Endothelial cell of umbilical vein (primary cell): ENCODE measurements at regions not wholly inside any gene's neighbourhood (a gene's known extent, or its start where the extent isn't known, plus 50 kb on each side); places are given as distances from the start of the nearest gene placed in this dataset.

Experiments used
- BruUV-seq: library from RNA; stranded (reverse); fragments of 400-500 nt; replicated peaks from 2 replicates; lab custom pipeline; 2021; lab: Mats Ljungman, UMichigan
- CTCF ChIA-PET: fragments of 300-600, 350-600 bp; sonication (Branson Sonifier 250); formaldehyde crosslinking; loops from one replicate; lab custom pipeline; 2021; ENCODE audit warnings: antibody characterized with exemption, inconsistent platforms; lab: Charles Lee
- POLR2A ChIA-PET: fragments of 300-600, 350-600 bp; sonication (Branson Sonifier 250); formaldehyde crosslinking; loops from one replicate; lab custom pipeline; 2021; ENCODE audit warnings: antibody characterized with exemption, inconsistent platforms; lab: Charles Lee
- DNase-seq: peaks from one replicate; pipeline ENCODE4 v3.0.0-alpha.2; 2011; ENCODE audit warnings: low read depth, low spot score
- FAIRE-seq: peaks from 2 replicates; lab custom pipeline; 2011; peaks lifted over from hg19 to GRCh38; lab: Jason Lieb, UNC
- H2AFZ ChIP-seq: 2 replicates; pipeline ENCODE4 v1.6.0; 2012; ENCODE audit warnings: low read depth, low read length, control low read depth, inconsistent platforms
- H3K27ac ChIP-seq: 2 replicates; pipeline ENCODE4 v1.5.1; 2011; ENCODE audit warnings: low read depth, mild to moderate bottlenecking, control low read depth, low read length, moderate library complexity; ENCODE audit not compliant: insufficient read depth
- H3K27me3 ChIP-seq, 2 experiments: 2 replicates each; pipeline versions ENCODE4 v1.6.0 to v1.6.1; 2011; ENCODE audit warnings: low read length in 2 of 2, mixed read lengths in 1 of 2; ENCODE audit not compliant: control insufficient read depth in 2 of 2, insufficient read depth in 2 of 2
- H3K36me3 ChIP-seq, 2 experiments: 2 replicates in 1 of 2; 3 replicates in 1 of 2; pipeline ENCODE4 v1.5.1; 2011; ENCODE audit warnings: low read length in 2 of 2, mild to moderate bottlenecking in 1 of 2, moderate library complexity in 1 of 2; ENCODE audit not compliant: control insufficient read depth in 2 of 2, insufficient read depth in 2 of 2; ENCODE audit errors: extremely low read depth in 1 of 2
- H3K4me1 ChIP-seq: 3 replicates; pipeline ENCODE4 v1.5.1; 2011; ENCODE audit warnings: mild to moderate bottlenecking, low read length; ENCODE audit not compliant: control insufficient read depth, insufficient read depth; ENCODE audit errors: extremely low read depth
- H3K4me2 ChIP-seq: 2 replicates; pipeline ENCODE4 v1.6.1; 2011; ENCODE audit warnings: low read length, control low read depth, mixed read lengths; ENCODE audit not compliant: insufficient read depth
- H3K4me3 ChIP-seq, 3 experiments: fragments of 200-600 bp in 1 of 3; sonication (generic), shearing (Covaris generic) in 1 of 3; replicated peaks in 1 of 3; 2 replicates each; pipeline ENCODE4 v1.5.1; 2011 to 2016; ENCODE audit warnings: control low read depth in 3 of 3, low read length in 3 of 3, mild to moderate bottlenecking in 2 of 3, inconsistent platforms in 1 of 3, low read depth in 1 of 3, moderate library complexity in 1 of 3; ENCODE audit not compliant: insufficient read depth in 1 of 3
- H3K79me2 ChIP-seq: 2 replicates; pipeline ENCODE4 v1.6.0; 2012; ENCODE audit warnings: low read length, inconsistent platforms; ENCODE audit not compliant: control insufficient read depth, insufficient read depth
- H3K9ac ChIP-seq: replicated peaks from 2 replicates; pipeline ENCODE3; 2011; ENCODE audit warnings: low read length, control low read depth; ENCODE audit not compliant: insufficient read depth; ENCODE audit errors: extremely low read depth
- H3K9me1 ChIP-seq: replicated peaks from 3 replicates; pipeline ENCODE4 v1.6.0; 2011; ENCODE audit warnings: mild to moderate bottlenecking, low read length; ENCODE audit not compliant: control insufficient read depth, insufficient read depth; ENCODE audit errors: extremely low read depth
- H3K9me3 ChIP-seq: replicated peaks from 2 replicates; pipeline ENCODE4 v1.5.1; 2012; ENCODE audit warnings: low read length, inconsistent platforms; ENCODE audit not compliant: control insufficient read depth, insufficient read depth
- H4K20me1 ChIP-seq: replicated peaks from 2 replicates; pipeline ENCODE3; 2011; ENCODE audit warnings: mild to moderate bottlenecking, low read length; ENCODE audit not compliant: control insufficient read depth, insufficient read depth; ENCODE audit errors: extremely low read depth
- EZH2 ChIP-seq: IDR thresholded peaks from 2 replicates; pipeline ENCODE4 v1.6.1; 2012; ENCODE audit warnings: borderline replicate concordance, low read depth, mild to moderate bottlenecking, moderate library complexity, low read length, inconsistent platforms; ENCODE audit not compliant: severe bottlenecking
- FOS ChIP-seq: IDR thresholded peaks from 2 replicates; pipeline ENCODE4 v1.6.1; 2011; ENCODE audit warnings: mild to moderate bottlenecking, low read length, moderate library complexity, borderline replicate concordance; ENCODE audit not compliant: insufficient read depth
- GATA2 ChIP-seq: IDR thresholded peaks from 2 replicates; pipeline ENCODE4 v1.7.0; 2011; ENCODE audit warnings: low read depth, mild to moderate bottlenecking, moderate library complexity, mixed read lengths, low read length; ENCODE audit not compliant: insufficient read length, insufficient read depth
- JUN ChIP-seq: IDR thresholded peaks from 2 replicates; pipeline ENCODE4 v1.6.1; 2011; ENCODE audit warnings: borderline replicate concordance, low read depth; ENCODE audit not compliant: insufficient read length, insufficient read depth
- MYC ChIP-seq: IDR thresholded peaks from one replicate; pipeline ENCODE4 v1.6.1; 2011; ENCODE audit warnings: mild to moderate bottlenecking, low read depth, low read length
- POLR2A ChIP-seq: IDR thresholded peaks from 2 replicates; pipeline ENCODE4 v1.6.1; 2012; ENCODE audit warnings: low read depth, mild to moderate bottlenecking, control low read depth, low read length
- POLR2AphosphoS5 ChIP-seq: IDR thresholded peaks from 2 replicates; pipeline ENCODE4 v1.6.1; 2012; ENCODE audit warnings: low read depth, mild to moderate bottlenecking, control low read depth, low read length, moderate library complexity; ENCODE audit not compliant: insufficient read depth
- dilution Hi-C: fragments of 300-500 bp; cut with MboI; formaldehyde crosslinking; loops from one replicate; pipeline ENCODE4 v1.15.0; 2019; ENCODE audit warnings: low sequenced_read_pairs; ENCODE audit not compliant: extremely low pct_ligation_motif_present
- intact Hi-C: fragments of 100-400 bp; cut with micrococcal nuclease; formaldehyde crosslinking; loops from one replicate; pipeline ENCODE4 v1.10.0; 2022
- TF ChIP-seq, protein P1 (sequence below), 2 donors: IDR thresholded peaks; 1 replicate in 1 of 2; 2 replicates in 1 of 2; pipeline ENCODE4 v1.5.1; 2011; ENCODE audit warnings: low read length in 2 of 2, mild to moderate bottlenecking in 2 of 2, moderate library complexity in 2 of 2, control low read depth in 1 of 2, inconsistent platforms in 1 of 2, low read depth in 1 of 2; ENCODE audit not compliant: insufficient read depth in 1 of 2; ENCODE audit errors: extremely low read depth in 1 of 2
- TF ChIP-seq, protein P2 (sequence below): IDR thresholded peaks from 2 replicates; pipeline ENCODE4 v1.6.1; 2011; ENCODE audit not compliant: insufficient read depth, insufficient read length

DNA sequence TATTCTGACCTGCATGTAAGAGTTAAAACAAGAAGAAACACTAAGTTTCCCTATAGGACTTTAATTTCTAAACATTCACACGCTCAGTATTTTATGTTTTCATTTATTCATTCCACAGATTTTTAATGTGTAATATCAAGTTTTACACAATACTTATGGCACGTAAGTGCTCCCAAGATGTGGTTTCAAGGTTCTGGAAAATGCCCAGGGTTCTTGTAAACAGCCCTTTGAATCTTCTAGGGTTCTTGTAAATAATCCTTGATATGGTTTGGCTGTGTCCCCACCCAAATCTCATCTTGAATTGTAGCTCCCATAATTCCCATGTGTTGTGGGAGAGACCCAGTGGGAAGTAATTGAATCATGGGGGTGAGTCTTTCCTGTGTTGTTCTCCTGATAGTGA, 383.0 kb downstream of the TXNL1 start:
- no peak overlapping the region for H3K4me3 ChIP-seq
- H3K9me3 ChIP-seq = no peaks in the 10 kb centered on the region
- H3K36me3 ChIP-seq = no peaks in the 10 kb centered on the region
- no peak overlapping the region for H3K4me2 ChIP-seq
- CTCF ChIA-PET = no interaction called here
- dilution Hi-C loops (no loop called here), intact Hi-C loops (no loop called here)
- no peak overlapping the region for H3K27ac ChIP-seq
- H2AFZ ChIP-seq = no peak overlapping the region
- DNase-seq = no peak
- no peaks in the 10 kb centered on the region for H4K20me1 ChIP-seq
- no peak overlapping the region for H3K9ac ChIP-seq
- H3K9me1 ChIP-seq = no peaks in the 10 kb centered on the region
- POLR2A ChIA-PET = no interaction called here
- TF ChIP-seq EZH2 = no peak
- TF ChIP-seq POLR2A = no peak
- TF ChIP-seq FOS = no peak
- no peak for TF ChIP-seq GATA2
- TF ChIP-seq MYC = no peak
- no TSS peak for BruUV-seq
- H3K27me3 ChIP-seq = no peaks in the 10 kb centered on the region
- no peak for FAIRE-seq
- no peaks in the 10 kb centered on the region for H3K79me2 ChIP-seq
- H3K4me1 ChIP-seq = no peaks in the 10 kb centered on the region

DNA sequence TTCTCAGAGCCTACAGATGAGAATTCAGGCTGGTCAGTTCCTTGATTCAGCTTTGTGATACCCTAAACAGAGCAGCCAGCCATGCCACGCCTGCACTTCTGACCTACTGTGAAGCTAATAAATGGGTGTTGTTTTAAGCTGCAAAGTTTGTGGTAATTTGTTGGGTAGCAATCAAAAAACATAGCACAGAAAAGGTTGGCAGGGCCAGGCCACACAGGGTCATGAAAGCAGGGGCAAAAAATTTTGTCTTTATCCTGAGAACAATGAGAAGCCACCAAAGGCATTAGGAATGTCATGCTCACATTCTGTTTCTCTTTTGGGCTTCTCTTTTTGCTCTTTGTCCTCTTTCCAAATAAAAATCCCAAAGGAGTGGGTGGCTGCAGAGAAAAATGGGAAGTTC, 385.9 kb downstream of the TXNL1 start:
- H3K27ac ChIP-seq = no peak overlapping the region
- intact Hi-C loops = no loop called here
- TF ChIP-seq MYC = no peak
- no peak for TF ChIP-seq POLR2A
- TF ChIP-seq, protein P1, sequence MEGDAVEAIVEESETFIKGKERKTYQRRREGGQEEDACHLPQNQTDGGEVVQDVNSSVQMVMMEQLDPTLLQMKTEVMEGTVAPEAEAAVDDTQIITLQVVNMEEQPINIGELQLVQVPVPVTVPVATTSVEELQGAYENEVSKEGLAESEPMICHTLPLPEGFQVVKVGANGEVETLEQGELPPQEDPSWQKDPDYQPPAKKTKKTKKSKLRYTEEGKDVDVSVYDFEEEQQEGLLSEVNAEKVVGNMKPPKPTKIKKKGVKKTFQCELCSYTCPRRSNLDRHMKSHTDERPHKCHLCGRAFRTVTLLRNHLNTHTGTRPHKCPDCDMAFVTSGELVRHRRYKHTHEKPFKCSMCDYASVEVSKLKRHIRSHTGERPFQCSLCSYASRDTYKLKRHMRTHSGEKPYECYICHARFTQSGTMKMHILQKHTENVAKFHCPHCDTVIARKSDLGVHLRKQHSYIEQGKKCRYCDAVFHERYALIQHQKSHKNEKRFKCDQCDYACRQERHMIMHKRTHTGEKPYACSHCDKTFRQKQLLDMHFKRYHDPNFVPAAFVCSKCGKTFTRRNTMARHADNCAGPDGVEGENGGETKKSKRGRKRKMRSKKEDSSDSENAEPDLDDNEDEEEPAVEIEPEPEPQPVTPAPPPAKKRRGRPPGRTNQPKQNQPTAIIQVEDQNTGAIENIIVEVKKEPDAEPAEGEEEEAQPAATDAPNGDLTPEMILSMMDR (IDR thresholded peaks at IDR 0.05; ENCODE audit: extremely low read depth in 1 of 2, insufficient read depth in 1 of 2, low read depth in 1 of 2, low read length in 2 of 2) = no peak
- no peak for TF ChIP-seq FOS
- no peak for TF ChIP-seq JUN
- no peak for TF ChIP-seq EZH2
- no peak for TF ChIP-seq POLR2AphosphoS5
- TF ChIP-seq GATA2 = no peak
- TF ChIP-seq, protein P2, sequence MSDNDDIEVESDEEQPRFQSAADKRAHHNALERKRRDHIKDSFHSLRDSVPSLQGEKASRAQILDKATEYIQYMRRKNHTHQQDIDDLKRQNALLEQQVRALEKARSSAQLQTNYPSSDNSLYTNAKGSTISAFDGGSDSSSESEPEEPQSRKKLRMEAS = no peak
- no peak overlapping the region for H3K4me2 ChIP-seq
- H3K4me3 ChIP-seq = no peak overlapping the region
- dilution Hi-C loops = no loop called here
- no peaks in the 10 kb centered on the region for H3K9me1 ChIP-seq
- BruUV-seq = no TSS peak
- H3K4me1 ChIP-seq = no peaks in the 10 kb centered on the region
- CTCF ChIA-PET = interaction anchor here (0.9 kb wide), 1 partner anchor 26 kb away, joined by 3 read pairs; no protein-coding TSS in a partner anchor
- no peaks in the 10 kb centered on the region for H3K27me3 ChIP-seq
- H3K9me3 ChIP-seq = no peaks in the 10 kb centered on the region
- no peak overlapping the region for H2AFZ ChIP-seq
- H3K9ac ChIP-seq = no peak overlapping the region
- no peaks in the 10 kb centered on the region for H3K79me2 ChIP-seq
- no peak for FAIRE-seq
- no peaks in the 10 kb centered on the region for H3K36me3 ChIP-seq
- no peaks in the 10 kb centered on the region for H4K20me1 ChIP-seq
- POLR2A ChIA-PET = no interaction called here
- no peak for DNase-seq
